GM04503 (cell line): ENCODE measurements at regions not wholly inside any gene's neighbourhood (a gene's known extent, or its start where the extent isn't known, plus 50 kb on each side); places are given as distances from the start of the nearest gene placed in this dataset.

Experiments
- DNase-seq: peaks from one replicate; pipeline ENCODE4 v3.0.0-alpha.2; 2012; ENCODE audit warnings: low read depth

GRCh38 chr10:105540381-105540780 is 899.3 kb downstream of the SORCS3 start:
- no peak for DNase-seq

- DNase-seq, result no peak
Measured at GRCh38 chr10:105538874-105539273, 897.8 kb downstream of the SORCS3 start.

- no peak for DNase-seq
Measured at GRCh38 chr10:105535478-105535877, 894.4 kb downstream of the SORCS3 start.

GRCh38 chr10:105534086-105534485 is 893.0 kb downstream of the SORCS3 start:
- DNase-seq, result no peak

GRCh38 chr10:105516511-105516910 is 875.4 kb downstream of the SORCS3 start:
- DNase-seq, result no peak

GRCh38 chr10:105514106-105514505 is 873.0 kb downstream of the SORCS3 start:
- DNase-seq, result no peak

- no peak for DNase-seq
Measured at GRCh38 chr10:105509517-105509916, 868.4 kb downstream of the SORCS3 start.

GRCh38 chr10:105506262-105506661 is 865.2 kb downstream of the SORCS3 start:
- no peak for DNase-seq

- DNase-seq, result no peak
Measured at GRCh38 chr10:105503714-105504113, 862.6 kb downstream of the SORCS3 start.

GRCh38 chr10:105502058-105502457 is 861.0 kb downstream of the SORCS3 start:
- DNase-seq, result no peak

GRCh38 chr10:105494944-105495343 is 853.9 kb downstream of the SORCS3 start:
- no peak for DNase-seq

GRCh38 chr10:105494303-105494702 is 853.2 kb downstream of the SORCS3 start:
- DNase-seq, result no peak

- no peak for DNase-seq
Measured at GRCh38 chr10:105473170-105473569, 832.1 kb downstream of the SORCS3 start.

GRCh38 chr10:105468759-105469158 is 827.7 kb downstream of the SORCS3 start:
- no peak for DNase-seq

- no peak for DNase-seq
Measured at GRCh38 chr10:105466521-105466920, 825.4 kb downstream of the SORCS3 start.

GRCh38 chr10:105434970-105435369 is 793.9 kb downstream of the SORCS3 start:
- DNase-seq, result no peak

- DNase-seq, result no peak
Measured at GRCh38 chr10:105413997-105414396, 772.9 kb downstream of the SORCS3 start.

- DNase-seq, result no peak
Measured at GRCh38 chr10:105409370-105409769, 768.3 kb downstream of the SORCS3 start.

GRCh38 chr10:105406488-105406887 is 765.4 kb downstream of the SORCS3 start:
- DNase-seq, result no peak

- DNase-seq, result no peak
Measured at GRCh38 chr10:105398202-105398601, 757.1 kb downstream of the SORCS3 start.

- DNase-seq, result no peak
Measured at GRCh38 chr10:105391670-105392351, 750.7 kb downstream of the SORCS3 start.

- DNase-seq, result no peak
Measured at GRCh38 chr10:105387971-105388370, 746.9 kb downstream of the SORCS3 start.

GRCh38 chr10:105383978-105384377 is 742.9 kb downstream of the SORCS3 start:
- no peak for DNase-seq

- DNase-seq, result no peak
Measured at GRCh38 chr10:105370692-105371091, 729.6 kb downstream of the SORCS3 start.
